Neural progenitor cell (in vitro differentiated cells): ENCODE measurements at regions not wholly inside any gene's neighbourhood (a gene's known extent, or its start where the extent isn't known, plus 50 kb on each side); places are given as distances from the start of the nearest gene placed in this dataset.

Experiments
- EZH2phosphoT487 ChIP-seq: fragments of 200-600 bp; sonication (generic); IDR thresholded peaks from 2 replicates; pipeline ENCODE4 v1.6.1; 2017; ENCODE audit warnings: antibody characterized with exemption
- TF ChIP-seq, protein P1 (sequence below): fragments of 200-600 bp; sonication (generic); IDR thresholded peaks from 2 replicates; pipeline ENCODE4 v1.5.1; 2017; ENCODE audit warnings: antibody characterized with exemption, mild to moderate bottlenecking

DNA sequence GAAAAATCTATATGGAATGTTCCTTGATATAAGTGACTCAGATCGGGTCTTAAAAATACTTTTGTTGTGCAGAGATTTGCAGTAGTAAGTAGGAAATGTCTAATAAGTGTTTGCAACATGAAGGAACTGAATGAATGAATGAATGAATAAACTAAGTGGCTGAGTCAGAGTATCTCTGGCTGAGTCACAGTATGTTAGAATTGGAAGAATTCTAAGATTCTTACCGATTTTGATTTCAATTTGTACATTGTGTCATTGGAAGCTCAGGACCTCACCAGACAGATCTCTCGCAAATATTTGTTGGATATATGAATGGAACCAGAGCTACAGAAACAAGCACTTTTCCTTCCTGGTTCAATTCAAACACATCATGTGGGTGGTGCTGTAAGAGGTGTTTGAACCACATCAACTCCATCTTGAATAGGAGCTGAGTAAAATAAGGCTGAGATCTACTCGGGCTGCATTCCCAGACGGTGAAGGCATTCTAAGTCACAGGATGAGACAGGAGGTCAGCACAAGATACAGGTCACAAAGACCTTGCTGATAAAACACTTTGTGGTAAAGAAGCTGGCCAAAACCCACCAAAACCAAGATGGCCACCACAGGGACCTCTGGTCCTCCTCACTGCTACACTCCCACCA, 123.9 kb upstream of the FOXN3 start:
- TF ChIP-seq, protein P1, sequence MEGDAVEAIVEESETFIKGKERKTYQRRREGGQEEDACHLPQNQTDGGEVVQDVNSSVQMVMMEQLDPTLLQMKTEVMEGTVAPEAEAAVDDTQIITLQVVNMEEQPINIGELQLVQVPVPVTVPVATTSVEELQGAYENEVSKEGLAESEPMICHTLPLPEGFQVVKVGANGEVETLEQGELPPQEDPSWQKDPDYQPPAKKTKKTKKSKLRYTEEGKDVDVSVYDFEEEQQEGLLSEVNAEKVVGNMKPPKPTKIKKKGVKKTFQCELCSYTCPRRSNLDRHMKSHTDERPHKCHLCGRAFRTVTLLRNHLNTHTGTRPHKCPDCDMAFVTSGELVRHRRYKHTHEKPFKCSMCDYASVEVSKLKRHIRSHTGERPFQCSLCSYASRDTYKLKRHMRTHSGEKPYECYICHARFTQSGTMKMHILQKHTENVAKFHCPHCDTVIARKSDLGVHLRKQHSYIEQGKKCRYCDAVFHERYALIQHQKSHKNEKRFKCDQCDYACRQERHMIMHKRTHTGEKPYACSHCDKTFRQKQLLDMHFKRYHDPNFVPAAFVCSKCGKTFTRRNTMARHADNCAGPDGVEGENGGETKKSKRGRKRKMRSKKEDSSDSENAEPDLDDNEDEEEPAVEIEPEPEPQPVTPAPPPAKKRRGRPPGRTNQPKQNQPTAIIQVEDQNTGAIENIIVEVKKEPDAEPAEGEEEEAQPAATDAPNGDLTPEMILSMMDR = no peak
- no peak for TF ChIP-seq EZH2phosphoT487
